SK-N-SH (cell line): ENCODE measurements at regions not wholly inside any gene's neighbourhood (a gene's known extent, or its start where the extent isn't known, plus 50 kb on each side); places are given as distances from the start of the nearest gene placed in this dataset.

ENCODE experiments used
- CTCF ChIA-PET: fragments of 300-600, 350-600 bp; formaldehyde crosslinking; extraction: SDS; loops from one replicate; lab custom pipeline; 2021; lab: Yijun Ruan, JAX
- POLR2A ChIA-PET: fragments of 350-600 bp; sonication (Branson Sonifier 250); formaldehyde crosslinking; extraction: SDS; loops from one replicate; lab custom pipeline; 2020; ENCODE audit warnings: antibody characterized with exemption, inconsistent platforms; lab: Yijun Ruan, JAX
- DNase-seq: peaks from one replicate; pipeline ENCODE4 v3.0.0; 2012
- H2AFZ ChIP-seq: fragments of 200-600 bp; sonication (generic); 2 replicates; pipeline ENCODE4 v1.8.1; 2016; ENCODE audit warnings: antibody characterized with exemption, mild to moderate bottlenecking, low read depth
- H3F3A ChIP-seq: fragments of 200-600 bp; sonication (generic); replicated peaks from 2 replicates; pipeline ENCODE3; 2016; ENCODE audit warnings: antibody characterized with exemption, mild to moderate bottlenecking; ENCODE audit not compliant: insufficient read depth
- H3K27ac ChIP-seq, 2 experiments: fragments of 200-500 bp in 1 of 2; fragments of 200-600 bp in 1 of 2; sonication (Bioruptor generic) in 1 of 2; sonication (generic), shearing (Covaris generic) in 1 of 2; 2 replicates each; pipeline versions ENCODE4 v1.5.1 to v1.6.1; 2014 to 2016; ENCODE audit warnings: low read depth in 2 of 2, inconsistent platforms in 1 of 2, low read length in 1 of 2, mild to moderate bottlenecking in 1 of 2, mixed read lengths in 1 of 2
- H3K27me3 ChIP-seq: fragments of 200-600 bp; sonication (generic), shearing (Covaris generic); 2 replicates; pipeline ENCODE4 v1.6.1; 2016; ENCODE audit warnings: mixed run types; ENCODE audit not compliant: insufficient read depth
- H3K36me3 ChIP-seq, 2 experiments: fragments of 200-500 bp in 1 of 2; fragments of 200-600 bp in 1 of 2; sonication (Bioruptor generic) in 1 of 2; sonication (generic) in 1 of 2; replicated peaks in 1 of 2; 2 replicates each; pipeline versions ENCODE3 to v1.5.1; 2014 to 2016; ENCODE audit warnings: low read length in 1 of 2, mild to moderate bottlenecking in 1 of 2; ENCODE audit not compliant: insufficient read depth in 2 of 2, control insufficient read depth in 1 of 2
- H3K4me1 ChIP-seq, 2 experiments: fragments of 200-500 bp in 1 of 2; fragments of 200-600 bp in 1 of 2; sonication (Bioruptor generic) in 1 of 2; sonication (generic), shearing (Covaris generic) in 1 of 2; 2 replicates each; pipeline versions ENCODE4 v1.5.1 to v1.6.1; 2014 to 2016; ENCODE audit warnings: low read depth in 1 of 2, low read length in 1 of 2, mixed run types in 1 of 2; ENCODE audit not compliant: insufficient read depth in 2 of 2, control insufficient read depth in 1 of 2
- H3K4me2 ChIP-seq: fragments of 200-600 bp; sonication (generic), shearing (Covaris generic); 2 replicates; pipeline ENCODE4 v1.6.1; 2017; ENCODE audit warnings: mixed run types
- H3K4me3 ChIP-seq, 2 experiments: fragments of 200-500 bp in 1 of 2; fragments of 200-600 bp in 1 of 2; sonication (Bioruptor generic) in 1 of 2; sonication (generic), shearing (Covaris generic) in 1 of 2; 2 replicates each; pipeline versions ENCODE4 v1.5.1 to v1.8.1; 2014 to 2016; ENCODE audit warnings: low read depth in 2 of 2, inconsistent platforms in 1 of 2, low read length in 1 of 2, mild to moderate bottlenecking in 1 of 2, mixed read lengths in 1 of 2, moderate library complexity in 1 of 2
- H3K79me2 ChIP-seq: fragments of 200-600 bp; sonication (generic); 2 replicates; pipeline ENCODE4 v1.8.1; 2017; ENCODE audit warnings: mild to moderate bottlenecking; ENCODE audit not compliant: insufficient read depth
- H3K9ac ChIP-seq: fragments of 200-600 bp; sonication (generic); 2 replicates; pipeline ENCODE4 v1.6.1; 2017; ENCODE audit warnings: mixed run types
- H3K9me2 ChIP-seq: fragments of 200-600 bp; sonication (generic); 2 replicates; pipeline ENCODE4 v1.6.1; 2017; ENCODE audit warnings: mixed run types
- H3K9me3 ChIP-seq: fragments of 200-600 bp; sonication (generic); 2 replicates; pipeline ENCODE4 v1.6.1; 2017; ENCODE audit warnings: mixed run types, mild to moderate bottlenecking, moderate library complexity
- H4K20me1 ChIP-seq: fragments of 200-600 bp; sonication (generic); 2 replicates; pipeline ENCODE4 v1.6.1; 2017; ENCODE audit warnings: mild to moderate bottlenecking, mixed run types; ENCODE audit not compliant: insufficient read depth
- FOXJ3 ChIP-seq: sonication (generic); formaldehyde crosslinking; IDR thresholded peaks from 2 replicates; pipeline ENCODE4 v1.5.1; 2020; ENCODE audit warnings: mild to moderate bottlenecking, missing genetic modification reagents
- GATA2 ChIP-seq: sonication (generic); formaldehyde crosslinking; IDR thresholded peaks from 2 replicates; pipeline ENCODE4 v1.5.0; 2020; ENCODE audit warnings: mild to moderate bottlenecking, missing genetic modification reagents
- MEF2A ChIP-seq: IDR thresholded peaks from 2 replicates; pipeline ENCODE4 v1.4.0; 2012; ENCODE audit warnings: low read depth, borderline replicate concordance
- NFIC ChIP-seq: IDR thresholded peaks from 2 replicates; pipeline ENCODE4 v1.4.0; 2012; ENCODE audit warnings: borderline replicate concordance
- RAD21 ChIP-seq: IDR thresholded peaks from 2 replicates; pipeline ENCODE4 v1.6.1; 2012; ENCODE audit warnings: mild to moderate bottlenecking, low read length
- RCOR1 ChIP-seq: fragments of 150-350 bp; IDR thresholded peaks from 2 replicates; pipeline ENCODE4 v1.6.1; 2017; ENCODE audit warnings: antibody characterized with exemption, low read length
- RXRA ChIP-seq: IDR thresholded peaks from 2 replicates; pipeline ENCODE4 v1.4.0; 2012; ENCODE audit warnings: low read depth, mild to moderate bottlenecking, borderline replicate concordance
- SMC3 ChIP-seq: IDR thresholded peaks from 2 replicates; pipeline ENCODE4 v1.6.1; 2012; ENCODE audit warnings: low read depth, low read length, improper control_type of control experiment
- TCF12 ChIP-seq: IDR thresholded peaks from 2 replicates; pipeline ENCODE4 v1.4.0; 2012
- TEAD4 ChIP-seq: IDR thresholded peaks from 2 replicates; pipeline ENCODE4 v1.4.0; 2012; ENCODE audit warnings: mild to moderate bottlenecking, borderline replicate concordance; ENCODE audit not compliant: insufficient read depth
- WGBS: methylation state at CpG from one replicate; pipeline ENCODE4 v1.1.6; 2017; ENCODE audit warnings: low lambda C conversion rate; 5-methylcytosine and 5-hydroxymethylcytosine counted together
- TF ChIP-seq, protein P1 (sequence below): IDR thresholded peaks from 2 replicates; pipeline ENCODE4 v1.4.0; 2012; ENCODE audit warnings: low read depth, borderline replicate concordance
- TF ChIP-seq, protein P2 (sequence below): fragments of 200-600 bp; sonication (generic); IDR thresholded peaks from 2 replicates; pipeline ENCODE4 v1.6.1; 2017; ENCODE audit warnings: antibody characterized with exemption, mild to moderate bottlenecking, moderate library complexity

GRCh38 chr1:108314815-108315214, 70.9 kb upstream of the NBPF4 start:
- Histone ChIP-seq H3K36me3 (no peaks in the 10 kb centered on the region), H3K9me2 (no peaks in the 10 kb centered on the region), H3K9ac (no peak overlapping the region), H3K9me3 (no peaks in the 10 kb centered on the region), H3K4me3 (no peak overlapping the region), H4K20me1 (no peaks in the 10 kb centered on the region), H3F3A (no peaks in the 10 kb centered on the region), H3K4me1 (no peaks in the 10 kb centered on the region), H3K27ac (no peak overlapping the region), H2AFZ (no peak overlapping the region), H3K79me2 (no peaks in the 10 kb centered on the region), H3K27me3 (0 out of 2 replicates have a peak, but pooled peaks cover 4% of the 10 kb centered on the region), H3K4me2 (no peak overlapping the region)
- POLR2A ChIA-PET: no interaction called here
- 31% methylated on average over 1 of the region's 1 CpG for WGBS
- TF ChIP-seq RXRA (no peak), RCOR1 (no peak), GATA2 (CRISPR knock-in tag) (no peak), NFIC (no peak), MEF2A (no peak), TEAD4 (no peak), TCF12 (no peak)
- TF ChIP-seq, protein P1, sequence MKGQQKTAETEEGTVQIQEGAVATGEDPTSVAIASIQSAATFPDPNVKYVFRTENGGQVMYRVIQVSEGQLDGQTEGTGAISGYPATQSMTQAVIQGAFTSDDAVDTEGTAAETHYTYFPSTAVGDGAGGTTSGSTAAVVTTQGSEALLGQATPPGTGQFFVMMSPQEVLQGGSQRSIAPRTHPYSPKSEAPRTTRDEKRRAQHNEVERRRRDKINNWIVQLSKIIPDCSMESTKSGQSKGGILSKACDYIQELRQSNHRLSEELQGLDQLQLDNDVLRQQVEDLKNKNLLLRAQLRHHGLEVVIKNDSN: no peak
- DNase-seq: no peak
- CTCF ChIA-PET: no interaction called here

- no peak overlapping the region for H2AFZ ChIP-seq
- H3K36me3 ChIP-seq: no peaks in the 10 kb centered on the region
- H4K20me1 ChIP-seq: no peaks in the 10 kb centered on the region
- ChIA-PET POLR2A (no interaction called here), CTCF (interaction anchor here (1.0 to 1.9 kb wide), 6 partner anchors 11 to 535 kb away, joined by 3 to 9 read pairs (median 4); no protein-coding TSS in a partner anchor)
- H3K9me2 ChIP-seq: no peaks in the 10 kb centered on the region
- WGBS: 0% methylated on average over 1 of the region's 1 CpG
- H3K27me3 ChIP-seq: 0 out of 2 replicates have a peak, but pooled peaks cover 3% of the 10 kb centered on the region
- H3K27ac ChIP-seq: no peak overlapping the region
- H3K9me3 ChIP-seq: no peaks in the 10 kb centered on the region
- H3K4me3 ChIP-seq: no peak overlapping the region
- H3K79me2 ChIP-seq: no peaks in the 10 kb centered on the region
- DNase-seq: no peak
- TF ChIP-seq, protein P2, sequence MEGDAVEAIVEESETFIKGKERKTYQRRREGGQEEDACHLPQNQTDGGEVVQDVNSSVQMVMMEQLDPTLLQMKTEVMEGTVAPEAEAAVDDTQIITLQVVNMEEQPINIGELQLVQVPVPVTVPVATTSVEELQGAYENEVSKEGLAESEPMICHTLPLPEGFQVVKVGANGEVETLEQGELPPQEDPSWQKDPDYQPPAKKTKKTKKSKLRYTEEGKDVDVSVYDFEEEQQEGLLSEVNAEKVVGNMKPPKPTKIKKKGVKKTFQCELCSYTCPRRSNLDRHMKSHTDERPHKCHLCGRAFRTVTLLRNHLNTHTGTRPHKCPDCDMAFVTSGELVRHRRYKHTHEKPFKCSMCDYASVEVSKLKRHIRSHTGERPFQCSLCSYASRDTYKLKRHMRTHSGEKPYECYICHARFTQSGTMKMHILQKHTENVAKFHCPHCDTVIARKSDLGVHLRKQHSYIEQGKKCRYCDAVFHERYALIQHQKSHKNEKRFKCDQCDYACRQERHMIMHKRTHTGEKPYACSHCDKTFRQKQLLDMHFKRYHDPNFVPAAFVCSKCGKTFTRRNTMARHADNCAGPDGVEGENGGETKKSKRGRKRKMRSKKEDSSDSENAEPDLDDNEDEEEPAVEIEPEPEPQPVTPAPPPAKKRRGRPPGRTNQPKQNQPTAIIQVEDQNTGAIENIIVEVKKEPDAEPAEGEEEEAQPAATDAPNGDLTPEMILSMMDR: peak; percentile 52
- TF ChIP-seq FOXJ3 (CRISPR knock-in tag) (no peak), RAD21 (peak; percentile 38; the same call in 1 of the 2 replicates), SMC3 (peak; percentile 32; the same call in 1 of the 2 replicates)
- no peak overlapping the region for H3K4me2 ChIP-seq
- H3K9ac ChIP-seq: no peak overlapping the region
- H3K4me1 ChIP-seq: no peaks in the 10 kb centered on the region
- H3F3A ChIP-seq: no peaks in the 10 kb centered on the region
Measured at GRCh38 chr1:108316545-108316944, 72.7 kb upstream of the NBPF4 start.
